ENCODE measurements at regions not wholly inside any gene's neighbourhood (a gene's known extent, or its start where the extent isn't known, plus 50 kb on each side); places are given as distances from the start of the nearest gene placed in this dataset.

- no peak for DNase-seq (ENCODE audit: low read depth in 2 of 2)
Observed at GRCh38 chr2:239579524-239580198, 178.8 kb upstream of the HDAC4 start.

DNA sequence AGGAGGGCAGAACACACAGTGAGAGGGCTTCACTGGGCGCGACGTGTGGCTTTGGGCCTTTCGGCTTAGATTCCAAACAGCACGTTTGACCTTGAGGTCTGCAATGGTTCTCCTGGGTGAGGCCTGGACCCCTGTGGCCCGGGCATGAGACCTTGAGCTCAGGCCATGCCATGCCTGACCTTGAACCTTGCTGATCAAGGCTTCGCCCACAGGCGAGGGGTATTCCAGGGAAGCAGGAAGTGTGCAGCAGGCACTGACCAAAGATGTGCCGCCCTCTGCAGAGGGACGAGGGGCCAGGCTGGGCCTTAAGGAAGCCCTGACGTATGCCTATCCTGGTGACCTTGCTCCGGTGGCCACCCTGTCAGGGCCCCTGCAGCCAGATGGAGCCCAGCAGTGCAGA lies 178.3 kb upstream of the HDAC4 start:
- DNase-seq (ENCODE audit: low read depth in 2 of 2) = no peak

GRCh38 chr2:239578381-239578780 lies 177.6 kb upstream of the HDAC4 start:
- no peak for DNase-seq (ENCODE audit: low read depth in 2 of 2)

DNA sequence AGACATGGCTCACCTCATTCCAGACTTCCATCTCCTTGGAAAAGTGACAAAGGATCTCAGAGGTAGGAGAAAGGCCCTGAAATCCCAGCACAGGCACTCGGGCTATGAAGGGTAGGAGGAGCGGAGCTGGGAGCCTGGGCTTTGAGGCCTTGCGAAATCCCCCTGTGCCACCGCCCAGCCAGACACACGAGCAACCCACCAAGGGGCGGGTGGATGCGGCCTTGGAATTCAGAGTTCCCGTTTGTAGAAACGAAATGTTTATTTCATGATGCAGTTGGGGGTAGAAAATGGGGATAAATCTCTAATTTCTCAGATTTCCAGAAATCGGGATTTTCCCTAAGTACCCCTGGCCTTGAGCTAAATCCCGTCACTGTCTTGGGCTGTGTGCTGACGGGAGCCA lies 177.1 kb upstream of the HDAC4 start:
- DNase-seq (ENCODE audit: low read depth in 2 of 2) = no peak

DNA sequence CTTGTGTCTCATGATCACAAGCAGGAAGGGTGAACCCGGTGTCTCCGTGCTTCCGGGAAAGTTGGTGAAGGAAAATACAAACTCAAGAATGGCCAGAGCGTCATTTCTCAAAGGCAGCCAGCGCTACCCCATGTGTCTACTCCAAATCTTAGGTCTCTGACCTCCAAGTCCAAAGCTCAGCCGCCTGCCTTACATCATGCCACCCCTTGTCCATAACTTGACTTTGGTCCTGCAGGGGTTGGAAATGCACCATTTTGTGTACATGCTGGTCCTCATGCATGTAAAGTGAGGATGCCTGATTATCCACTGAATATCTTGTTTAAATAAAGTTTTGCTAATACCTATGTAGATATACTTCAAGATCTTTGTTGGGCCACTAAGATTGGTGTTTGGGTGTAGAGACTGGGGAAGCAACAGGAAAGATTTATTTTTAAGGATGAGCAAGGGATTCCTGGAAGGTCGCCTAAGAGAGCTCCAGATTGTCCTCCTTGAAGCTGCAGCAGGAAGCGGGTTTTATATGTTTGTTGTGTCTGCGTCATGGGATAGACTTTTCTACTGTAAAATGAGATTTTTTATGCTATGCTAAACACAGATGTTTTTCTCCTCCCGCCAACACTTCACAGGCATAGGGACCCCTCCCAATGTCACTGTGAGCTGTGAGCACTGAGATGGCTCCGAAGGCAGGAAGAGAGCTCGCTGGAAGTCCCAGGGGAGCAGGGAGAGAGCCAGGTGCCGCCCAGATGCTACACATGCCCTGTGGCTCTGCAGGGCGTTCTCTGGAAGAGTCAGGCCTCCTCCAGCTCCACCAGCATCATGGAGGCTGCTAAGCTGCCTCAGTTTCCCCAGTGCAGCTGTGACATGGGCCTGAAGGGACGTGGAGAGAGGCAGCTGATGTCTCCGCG lies 176.2 kb upstream of the HDAC4 start:
- no peak for DNase-seq (ENCODE audit: low read depth in 2 of 2)

DNA sequence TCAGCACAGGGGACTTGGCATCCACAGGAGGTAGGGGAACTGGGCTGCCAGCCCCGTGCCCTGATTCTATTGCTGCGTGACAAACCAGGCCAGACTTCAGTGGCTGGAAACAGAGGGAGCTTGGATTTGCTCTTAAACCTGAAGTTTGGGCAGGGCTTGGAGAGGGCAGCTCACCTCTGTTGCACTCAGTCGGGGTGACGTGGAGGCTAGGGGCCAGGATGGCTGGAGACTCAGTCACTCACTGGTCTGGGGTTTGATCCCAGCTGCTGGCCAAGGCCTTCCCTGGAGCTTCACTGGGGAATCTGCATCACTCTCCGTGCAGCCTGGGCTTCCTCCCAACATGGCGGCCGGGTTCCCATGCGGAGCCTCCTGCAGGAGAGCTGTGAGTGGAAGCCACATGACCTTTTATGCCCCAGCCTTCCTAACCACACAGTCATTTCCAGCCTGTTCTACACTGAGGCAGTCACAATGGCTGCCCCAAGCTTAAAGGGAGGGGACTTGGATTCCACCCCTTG lies 175.2 kb upstream of the HDAC4 start:
- no peak for DNase-seq (ENCODE audit: low read depth in 2 of 2)

DNA sequence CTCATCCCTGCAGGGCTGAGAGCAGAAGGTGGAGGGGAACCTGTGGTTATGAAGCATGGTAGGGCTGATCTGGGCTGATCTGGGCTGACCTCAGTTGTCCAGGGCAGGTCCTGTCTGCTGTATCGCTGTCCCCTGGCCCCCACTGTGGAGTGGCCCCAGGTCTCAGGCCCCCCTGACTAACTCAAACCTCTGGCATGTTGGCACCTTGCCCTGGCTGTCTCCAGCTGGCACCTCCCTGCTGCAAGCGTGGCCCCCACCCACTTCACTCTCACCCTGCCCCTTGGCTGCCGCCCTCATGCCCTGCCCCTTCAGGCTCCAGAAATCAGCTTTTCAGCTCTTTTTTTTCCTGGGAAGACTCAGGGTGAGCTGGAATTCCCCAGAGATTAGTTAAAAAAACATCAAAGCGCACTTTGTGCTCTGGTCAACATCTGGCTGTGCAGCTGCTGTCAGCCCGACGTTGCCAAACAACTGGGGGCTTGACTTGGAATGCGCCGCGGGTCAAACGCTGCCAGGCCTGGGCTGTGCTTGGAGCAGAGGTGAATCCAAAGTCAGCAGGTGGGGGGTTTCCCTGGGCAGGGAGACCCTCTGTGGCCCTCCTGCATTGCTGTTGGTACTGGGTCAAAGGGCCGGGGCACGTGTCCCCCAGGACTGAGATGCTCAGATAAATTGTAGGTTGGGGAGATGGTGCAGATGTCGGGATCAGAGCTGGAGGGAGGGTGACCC lies 173.8 kb upstream of the HDAC4 start:
- DNase-seq (ENCODE audit: low read depth in 2 of 2) = no peak

DNA sequence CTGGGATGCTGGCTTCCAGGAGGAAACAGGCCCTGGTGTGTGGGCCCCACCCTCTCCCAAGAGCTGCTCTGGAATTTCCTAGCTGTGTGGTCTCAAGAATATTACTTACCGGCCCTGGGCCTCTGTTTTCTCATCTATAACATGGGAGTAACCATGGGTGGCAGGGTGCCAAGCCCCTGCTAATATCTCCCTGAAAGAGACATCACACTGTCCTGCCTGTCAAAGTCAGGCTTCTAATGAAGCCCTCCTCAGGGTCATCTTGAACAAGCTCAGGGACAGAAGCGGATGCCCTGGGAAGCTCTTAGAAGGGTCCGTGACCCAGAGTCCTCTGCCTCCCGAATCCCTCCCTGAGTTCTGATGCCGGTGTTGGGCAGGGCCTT lies 173.2 kb upstream of the HDAC4 start:
- no peak for DNase-seq (ENCODE audit: low read depth in 2 of 2)

DNA sequence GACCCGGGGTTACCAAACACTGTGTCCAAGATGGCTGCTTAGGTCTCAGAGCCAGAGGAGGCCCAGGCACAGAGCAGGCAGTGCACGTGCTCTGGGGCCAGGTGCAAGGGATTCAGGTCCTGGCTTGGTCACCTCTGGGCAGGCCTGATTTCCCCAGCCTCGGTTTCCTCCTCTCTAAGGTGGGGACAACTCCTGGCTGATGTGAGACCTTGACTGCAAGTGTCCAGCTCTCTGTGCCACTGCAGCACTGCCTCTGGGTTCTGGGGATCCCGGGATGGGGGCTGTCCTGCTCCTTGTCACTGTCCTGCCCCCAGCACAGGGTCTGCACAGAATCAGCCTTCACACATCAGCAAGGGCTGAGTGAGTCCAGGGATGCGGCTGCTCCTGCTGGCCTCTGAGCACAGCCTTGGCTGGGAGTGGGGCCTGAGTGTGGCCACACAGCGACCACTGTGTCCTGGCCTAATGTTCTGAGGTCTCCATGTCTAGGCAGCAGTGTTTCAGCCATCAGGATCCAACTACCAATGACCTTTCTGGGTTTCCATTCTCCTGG lies 170.2 kb upstream of the HDAC4 start:
- no peak for DNase-seq (ENCODE audit: low read depth in 2 of 2)

DNA sequence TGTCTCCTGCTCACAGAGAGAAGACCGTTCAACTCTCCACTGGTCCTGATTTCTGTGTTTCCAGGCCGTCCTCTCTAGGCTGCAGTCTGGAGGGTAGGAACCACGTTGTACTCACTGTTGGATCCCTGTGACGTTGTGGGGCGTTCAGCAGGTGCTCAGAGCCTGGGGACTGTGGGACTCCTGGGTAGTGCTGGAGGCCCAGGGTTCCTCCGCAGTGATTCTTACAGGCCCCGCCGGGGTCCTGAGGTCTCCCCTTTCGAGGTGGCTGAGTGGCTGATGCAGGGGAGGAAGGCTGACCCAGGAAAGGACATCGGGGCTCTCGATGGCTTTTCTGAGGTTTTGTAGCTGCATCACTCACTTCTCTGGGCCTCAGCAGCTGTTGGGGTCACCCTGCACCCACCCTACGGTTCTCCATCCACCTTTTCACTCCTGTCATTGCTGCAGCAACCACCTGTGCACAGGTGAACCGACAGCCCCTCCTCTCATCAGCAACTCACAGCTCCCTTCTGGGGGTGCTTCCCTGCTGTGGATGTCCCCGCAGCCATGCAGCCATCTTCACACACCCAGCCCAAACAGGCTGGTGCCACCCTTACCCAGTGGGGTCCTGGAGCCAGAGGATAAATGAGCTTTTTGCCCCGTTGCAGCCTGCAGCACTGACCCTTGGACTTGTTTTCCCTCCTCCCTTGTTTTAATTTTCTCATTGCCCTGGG lies 169.6 kb upstream of the HDAC4 start:
- no peak for DNase-seq (ENCODE audit: low read depth in 2 of 2)

DNA sequence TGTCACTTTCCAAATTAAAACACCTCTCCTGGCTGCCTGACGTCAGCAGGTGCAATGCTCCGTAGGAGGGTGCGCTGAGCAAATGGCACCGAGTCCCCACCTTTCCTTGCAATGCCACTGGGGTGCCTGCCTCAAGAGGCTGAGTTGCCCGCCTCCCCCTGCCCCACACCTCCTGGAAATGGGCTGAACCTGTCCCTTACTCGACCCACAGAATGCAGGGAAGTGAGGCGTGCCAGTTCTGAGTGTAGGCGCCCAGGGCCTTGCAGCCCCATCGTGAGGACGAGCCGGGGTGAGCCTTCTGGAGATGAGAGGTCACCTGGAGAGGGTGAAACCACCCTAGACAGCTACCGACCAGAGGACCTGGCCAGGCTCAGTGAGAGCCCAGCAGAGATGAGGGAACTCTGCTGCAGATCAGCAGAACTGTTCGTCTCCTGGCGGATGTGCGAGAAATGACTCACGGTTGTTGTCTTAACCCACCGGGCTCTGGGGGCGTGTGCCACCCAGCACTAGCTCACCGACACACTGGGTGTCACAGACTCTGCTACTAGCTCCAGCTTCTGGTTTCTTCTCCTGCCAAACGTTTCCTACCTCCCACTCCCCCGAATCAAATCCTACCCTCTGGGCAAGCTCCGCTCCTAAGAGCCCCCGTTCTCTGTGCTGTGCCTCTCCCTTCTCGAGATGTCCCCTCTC lies 168.7 kb upstream of the HDAC4 start:
- DNase-seq (ENCODE audit: low read depth in 2 of 2) = no peak

DNA sequence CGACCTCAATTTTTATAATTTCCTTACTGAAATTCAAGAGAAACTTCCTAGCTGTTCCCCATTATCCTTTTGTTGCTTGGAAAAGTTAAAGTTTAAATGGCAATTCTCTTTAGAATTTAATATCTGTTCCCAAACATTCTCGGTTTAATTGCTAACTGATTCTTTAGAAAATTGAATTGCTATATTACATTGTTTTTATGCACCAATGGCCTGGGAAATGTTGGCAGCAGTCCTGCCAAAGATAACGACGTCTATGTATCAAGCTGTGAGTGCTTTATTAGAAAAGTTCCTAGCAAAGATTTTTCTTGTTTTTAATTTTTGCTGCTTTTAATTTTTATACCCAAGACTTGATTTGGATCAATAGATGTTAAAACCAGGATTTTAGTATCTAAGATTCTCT lies 167.8 kb upstream of the HDAC4 start:
- no peak for DNase-seq (ENCODE audit: low read depth in 2 of 2)

DNA sequence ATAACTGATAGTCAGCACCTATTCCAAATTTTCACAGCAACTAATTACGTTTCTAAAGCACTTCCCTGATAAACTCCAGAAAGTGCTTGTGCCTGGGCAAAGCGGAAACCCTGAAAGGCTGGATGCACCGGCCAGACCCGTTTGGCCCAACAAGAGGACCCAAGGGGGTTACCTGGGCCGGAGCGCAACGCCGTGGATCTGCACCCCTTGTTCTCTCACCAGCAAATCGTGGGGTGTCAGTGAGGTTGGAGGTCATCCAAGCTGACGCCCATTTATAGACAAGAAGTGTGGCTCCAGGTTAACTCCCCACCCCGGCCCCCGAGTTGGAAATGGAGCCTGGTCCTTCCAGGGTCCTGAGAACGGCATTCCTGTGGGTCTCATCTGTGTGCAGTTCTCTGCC lies 167.0 kb upstream of the HDAC4 start:
- no peak for DNase-seq (ENCODE audit: low read depth in 2 of 2)

DNA sequence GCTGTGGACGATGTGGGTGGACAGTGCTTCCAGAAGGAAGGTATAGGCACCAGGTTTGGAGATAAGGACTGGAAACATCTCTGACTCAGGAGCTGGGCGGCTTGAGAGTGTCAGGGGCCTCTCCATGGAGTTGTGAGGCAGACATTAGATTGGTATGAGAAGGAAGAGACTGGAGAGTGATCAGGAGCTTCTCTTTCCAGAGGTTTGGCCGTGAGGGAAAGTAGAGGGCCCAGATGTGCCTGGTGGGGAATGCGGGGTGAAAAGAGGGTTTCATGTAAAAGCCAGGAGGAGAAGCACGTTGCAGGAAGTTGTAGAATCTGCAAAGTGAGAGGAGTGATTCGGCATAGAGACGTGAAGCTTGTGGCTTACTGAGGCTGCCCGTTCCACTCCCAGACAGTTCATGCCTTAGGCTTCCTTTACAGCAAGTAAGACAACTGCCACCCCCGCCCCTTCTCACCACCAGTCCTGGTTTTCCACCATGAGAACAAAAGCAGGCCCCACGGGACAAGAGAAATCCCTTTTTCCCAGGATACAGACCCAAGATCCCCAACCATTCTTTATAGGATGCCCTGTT lies 166.3 kb upstream of the HDAC4 start:
- no peak for DNase-seq (ENCODE audit: low read depth in 2 of 2)

- DNase-seq (ENCODE audit: low read depth in 2 of 2) = no peak
Observed at GRCh38 chr2:239566162-239566994, 165.6 kb upstream of the HDAC4 start.

- no peak for DNase-seq (ENCODE audit: low read depth in 2 of 2)
Observed at GRCh38 chr2:239564587-239564986, 163.8 kb upstream of the HDAC4 start.

GRCh38 chr2:239563561-239563960 lies 162.7 kb upstream of the HDAC4 start:
- DNase-seq (ENCODE audit: low read depth in 2 of 2) = no peak

- DNase-seq (ENCODE audit: low read depth in 2 of 2) = no peak
Observed at GRCh38 chr2:239561446-239562001, 160.7 kb upstream of the HDAC4 start.
